HFFc6 (cell line): ENCODE measurements at regions not wholly inside any gene's neighbourhood (a gene's known extent, or its start where the extent isn't known, plus 50 kb on each side); places are given as distances from the start of the nearest gene placed in this dataset.

Experiments used
- DNase-seq: peaks from one replicate; pipeline ENCODE4 v3.0.0-alpha.2; 2018
- H3K27ac Mint-ChIP-seq: 2 replicates; pipeline ENCODE4 v1.8.0; 2020; ENCODE audit warnings: mild to moderate bottlenecking, mixed read lengths
- H3K27me3 Mint-ChIP-seq: 2 replicates; pipeline ENCODE4 v1.8.0; 2021; ENCODE audit warnings: mild to moderate bottlenecking, moderate library complexity, mixed read lengths; ENCODE audit not compliant: insufficient read depth
- H3K36me3 Mint-ChIP-seq: 2 replicates; pipeline ENCODE4 v1.8.0; 2021; ENCODE audit warnings: low read depth, mixed read lengths
- H3K4me1 Mint-ChIP-seq: 2 replicates; pipeline ENCODE4 v1.8.0; 2020; ENCODE audit warnings: low read depth, mixed read lengths
- H3K4me3 Mint-ChIP-seq: 2 replicates; pipeline ENCODE4 v1.8.0; 2020; ENCODE audit warnings: mild to moderate bottlenecking, moderate library complexity, mixed read lengths
- H3K9me3 Mint-ChIP-seq: 2 replicates; pipeline ENCODE4 v1.8.0; 2020; ENCODE audit warnings: mild to moderate bottlenecking, mixed read lengths
- CTCF ChIP-seq: fragments of 200-600 bp; sonication (generic); IDR thresholded peaks from 2 replicates; pipeline ENCODE4 v1.5.0; 2021; ENCODE audit warnings: antibody characterized with exemption, mild to moderate bottlenecking

DNA sequence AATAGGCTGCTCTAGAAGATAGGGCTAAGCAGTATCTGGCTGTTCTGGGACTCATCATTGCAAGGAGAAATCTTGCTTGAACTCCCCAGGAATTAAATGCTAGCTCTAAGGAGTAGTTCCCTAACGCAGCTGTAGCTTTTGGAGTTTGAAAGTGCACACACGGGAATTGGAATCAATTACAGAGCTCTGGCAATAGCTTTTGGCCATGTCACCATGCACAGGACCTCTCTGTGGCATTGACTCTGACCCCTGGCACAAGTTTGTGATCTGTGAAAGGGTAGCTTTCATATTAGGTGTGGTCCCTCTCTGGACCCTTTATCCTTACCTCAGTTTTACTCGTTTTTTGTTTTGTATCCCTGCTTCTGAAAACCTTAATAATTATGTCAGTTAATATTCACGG is 121.6 kb downstream of the FAT3 start:
- no peak for DNase-seq
- H3K27me3 Mint-ChIP-seq: peaks cover 2% of the 10 kb centered on the region; the same call in 1 of the 2 replicates
- no peaks in the 10 kb centered on the region for H3K36me3 Mint-ChIP-seq
- H3K4me3 Mint-ChIP-seq: no peak overlapping the region
- H3K9me3 Mint-ChIP-seq: peaks cover 6% of the 10 kb centered on the region; the same call in 1 of the 2 replicates
- H3K27ac Mint-ChIP-seq: no peak overlapping the region
- TF ChIP-seq CTCF: no peak
- no peaks in the 10 kb centered on the region for H3K4me1 Mint-ChIP-seq

GRCh38 chr11:92347454-92347853 is 122.8 kb downstream of the FAT3 start:
- no peak overlapping the region for H3K27ac Mint-ChIP-seq
- no peak for DNase-seq
- H3K9me3 Mint-ChIP-seq: peaks cover 6% of the 10 kb centered on the region; the same call in 1 of the 2 replicates
- H3K4me1 Mint-ChIP-seq: no peaks in the 10 kb centered on the region
- H3K4me3 Mint-ChIP-seq: no peak overlapping the region
- H3K36me3 Mint-ChIP-seq: no peaks in the 10 kb centered on the region
- peaks cover 1% of the 10 kb centered on the region; the same call in 1 of the 2 replicates for H3K27me3 Mint-ChIP-seq
- TF ChIP-seq CTCF: no peak

GRCh38 chr11:92349486-92350156 is 125.0 kb downstream of the FAT3 start:
- Mint-ChIP-seq H3K4me3 (no peak overlapping the region), H3K27ac (no peak overlapping the region), H3K27me3 (no peaks in the 10 kb centered on the region; the same call in 1 of the 2 replicates), H3K4me1 (no peaks in the 10 kb centered on the region), H3K9me3 (peaks cover 1% of the 10 kb centered on the region; the same call in 1 of the 2 replicates), H3K36me3 (no peaks in the 10 kb centered on the region)
- DNase-seq: no peak
- no peak for TF ChIP-seq CTCF

- no peak for TF ChIP-seq CTCF
- Mint-ChIP-seq H3K27me3 (peaks cover 3% of the 10 kb centered on the region; the same call in 1 of the 2 replicates), H3K9me3 (peaks cover 5% of the 10 kb centered on the region), H3K27ac (no peak overlapping the region), H3K4me1 (no peaks in the 10 kb centered on the region), H3K4me3 (no peak overlapping the region), H3K36me3 (no peaks in the 10 kb centered on the region)
- no peak for DNase-seq
Measured at GRCh38 chr11:92357344-92357743, 132.7 kb downstream of the FAT3 start.

GRCh38 chr11:92357841-92358240 is 133.2 kb downstream of the FAT3 start:
- Mint-ChIP-seq H3K9me3 (peaks cover 5% of the 10 kb centered on the region), H3K4me1 (no peaks in the 10 kb centered on the region), H3K27ac (no peak overlapping the region), H3K4me3 (no peak overlapping the region), H3K27me3 (peaks cover 3% of the 10 kb centered on the region; the same call in 1 of the 2 replicates), H3K36me3 (no peaks in the 10 kb centered on the region)
- DNase-seq: no peak
- TF ChIP-seq CTCF: no peak
